ENCODE measurements at regions not wholly inside any gene's neighbourhood (a gene's known extent, or its start where the extent isn't known, plus 50 kb on each side); places are given as distances from the start of the nearest gene placed in this dataset.
A peak's percentile ranks its signal among the peaks of the same experiment; 100 is the strongest.

- peak; percentile 19 for DNase-seq
Observed at GRCh38 chr13:105410602-105411001, 1124.9 kb downstream of the EFNB2 start.

GRCh38 chr13:105406551-105406950 is 1128.9 kb downstream of the EFNB2 start:
- no peak for DNase-seq

GRCh38 chr13:105403086-105403485 is 1132.4 kb downstream of the EFNB2 start:
- no peak for DNase-seq

GRCh38 chr13:105395041-105395440 is 1140.4 kb downstream of the EFNB2 start:
- no peak for DNase-seq

- DNase-seq = no peak
Observed at GRCh38 chr13:105389373-105389772, 1146.1 kb downstream of the EFNB2 start.

- DNase-seq = no peak
Observed at GRCh38 chr13:105377452-105377851, 1158.0 kb downstream of the EFNB2 start.

GRCh38 chr13:105370011-105370650 is 1165.3 kb downstream of the EFNB2 start:
- no peak for DNase-seq

- DNase-seq = no peak
Observed at GRCh38 chr13:105368781-105369180, 1166.7 kb downstream of the EFNB2 start.

GRCh38 chr13:105365831-105366230 is 1169.6 kb downstream of the EFNB2 start:
- DNase-seq = no peak

GRCh38 chr13:105365021-105365550 is 1170.4 kb downstream of the EFNB2 start:
- no peak for DNase-seq

GRCh38 chr13:105364191-105364590 is 1171.3 kb downstream of the EFNB2 start:
- no peak for DNase-seq

GRCh38 chr13:105363261-105364190 is 1171.9 kb downstream of the EFNB2 start:
- DNase-seq = no peak

GRCh38 chr13:105353654-105354053 is 1181.8 kb downstream of the EFNB2 start:
- DNase-seq = no peak

GRCh38 chr13:105349082-105349723 is 1186.3 kb downstream of the EFNB2 start:
- no peak for DNase-seq

GRCh38 chr13:105346141-105346775 is 1189.2 kb downstream of the EFNB2 start:
- DNase-seq = no peak

GRCh38 chr13:105345730-105346129 is 1189.7 kb downstream of the EFNB2 start:
- DNase-seq = no peak

GRCh38 chr13:105345131-105345530 is 1190.3 kb downstream of the EFNB2 start:
- no peak for DNase-seq

- no peak for DNase-seq
Observed at GRCh38 chr13:105343134-105343806, 1192.2 kb downstream of the EFNB2 start.

- no peak for DNase-seq
Observed at GRCh38 chr13:105342281-105342820, 1193.1 kb downstream of the EFNB2 start.

GRCh38 chr13:105341758-105342157 is 1193.7 kb downstream of the EFNB2 start:
- DNase-seq = no peak

GRCh38 chr13:105341256-105341655 is 1194.2 kb downstream of the EFNB2 start:
- DNase-seq = no peak

GRCh38 chr13:105340061-105340606 is 1195.3 kb downstream of the EFNB2 start:
- no peak for DNase-seq
